ENCODE measurements at regions not wholly inside any gene's neighbourhood (a gene's known extent, or its start where the extent isn't known, plus 50 kb on each side); places are given as distances from the start of the nearest gene placed in this dataset.

- TF ChIP-seq GABPA (IDR thresholded peaks at IDR 0.05 in 1 of 2, conservative IDR thresholded peaks at IDR 0.05 in 1 of 2), result no peak
- TF ChIP-seq CTCF (IDR thresholded peaks at IDR 0.05; ENCODE audit: low read depth, low read length, missing input control), result no peak
- TF ChIP-seq JUND (IDR thresholded peaks at IDR 0.05), result no peak
These were observed 617.4 kb upstream of the NETO1 start for GRCh38 chr18:73485166-73485565.

Data from liver (tissue), 3 donors.